ENCODE measurements at regions not wholly inside any gene's neighbourhood (a gene's known extent, or its start where the extent isn't known, plus 50 kb on each side); places are given as distances from the start of the nearest gene placed in this dataset.

DNA sequence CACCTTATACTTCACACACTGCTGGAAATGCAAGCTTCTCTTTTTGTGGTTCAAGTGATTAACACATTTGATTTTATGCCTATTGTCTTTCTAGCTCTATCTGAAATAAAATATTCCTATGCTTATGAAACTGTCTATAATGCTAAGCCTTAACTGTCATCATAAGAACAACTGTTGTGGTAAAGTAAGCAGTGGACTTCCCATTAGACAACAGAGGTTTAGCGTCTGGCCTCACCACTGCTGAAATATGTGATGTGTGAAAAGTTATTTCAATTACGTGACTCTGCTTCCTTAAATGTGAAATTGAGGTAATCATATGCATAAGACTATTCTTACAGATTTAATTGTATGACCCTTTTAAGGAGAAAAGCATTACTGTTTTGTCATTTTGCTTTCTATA lies 140.2 kb upstream of the LYSMD4 start:
- TF ChIP-seq, protein P1, sequence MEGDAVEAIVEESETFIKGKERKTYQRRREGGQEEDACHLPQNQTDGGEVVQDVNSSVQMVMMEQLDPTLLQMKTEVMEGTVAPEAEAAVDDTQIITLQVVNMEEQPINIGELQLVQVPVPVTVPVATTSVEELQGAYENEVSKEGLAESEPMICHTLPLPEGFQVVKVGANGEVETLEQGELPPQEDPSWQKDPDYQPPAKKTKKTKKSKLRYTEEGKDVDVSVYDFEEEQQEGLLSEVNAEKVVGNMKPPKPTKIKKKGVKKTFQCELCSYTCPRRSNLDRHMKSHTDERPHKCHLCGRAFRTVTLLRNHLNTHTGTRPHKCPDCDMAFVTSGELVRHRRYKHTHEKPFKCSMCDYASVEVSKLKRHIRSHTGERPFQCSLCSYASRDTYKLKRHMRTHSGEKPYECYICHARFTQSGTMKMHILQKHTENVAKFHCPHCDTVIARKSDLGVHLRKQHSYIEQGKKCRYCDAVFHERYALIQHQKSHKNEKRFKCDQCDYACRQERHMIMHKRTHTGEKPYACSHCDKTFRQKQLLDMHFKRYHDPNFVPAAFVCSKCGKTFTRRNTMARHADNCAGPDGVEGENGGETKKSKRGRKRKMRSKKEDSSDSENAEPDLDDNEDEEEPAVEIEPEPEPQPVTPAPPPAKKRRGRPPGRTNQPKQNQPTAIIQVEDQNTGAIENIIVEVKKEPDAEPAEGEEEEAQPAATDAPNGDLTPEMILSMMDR (IDR thresholded peaks at IDR 0.05; ENCODE audit: insufficient read depth, missing control alignments) = no peak

DNA sequence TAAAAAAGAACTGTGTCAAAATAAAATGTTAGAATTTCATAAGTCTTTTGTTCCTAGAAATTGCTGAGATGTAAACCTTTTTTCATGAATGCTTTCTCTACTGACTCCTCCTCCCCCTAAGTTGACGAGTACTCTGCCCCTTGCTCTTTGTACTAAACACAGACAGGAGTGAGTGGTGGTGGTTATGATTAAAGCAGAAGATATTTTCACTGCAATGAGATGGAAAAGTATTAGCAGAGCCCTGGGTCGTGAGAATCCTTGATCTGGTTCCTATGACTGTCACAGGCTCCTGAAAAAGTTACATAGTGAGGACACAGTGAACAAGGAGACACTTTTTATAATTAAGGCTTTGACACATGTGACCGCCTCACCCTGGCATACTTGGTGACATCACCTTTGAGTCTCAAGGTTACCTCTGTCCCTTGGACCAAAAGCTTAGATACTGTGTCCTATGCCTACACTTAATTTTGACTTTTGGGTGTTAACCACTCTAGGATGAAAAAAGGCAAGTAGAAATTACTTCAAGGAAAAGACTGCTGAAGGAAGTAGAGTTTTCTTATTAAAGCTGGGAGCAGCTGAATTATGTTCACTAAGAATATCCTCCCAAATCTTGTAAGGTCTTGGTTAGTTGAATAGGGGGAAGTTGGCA lies 130.4 kb upstream of the LYSMD4 start:
- no peak for FAIRE-seq
- DNase-seq (ENCODE audit: insufficient read length, low spot score) = no peak
- TF ChIP-seq, protein P1 (IDR thresholded peaks at IDR 0.05; ENCODE audit: insufficient read depth, missing control alignments) = no peak

More for the DNA sequence above, 140.2 kb upstream of the LYSMD4 start:
- no peak for DNase-seq (ENCODE audit: insufficient read length, low spot score)
- FAIRE-seq = no peak

DNA sequence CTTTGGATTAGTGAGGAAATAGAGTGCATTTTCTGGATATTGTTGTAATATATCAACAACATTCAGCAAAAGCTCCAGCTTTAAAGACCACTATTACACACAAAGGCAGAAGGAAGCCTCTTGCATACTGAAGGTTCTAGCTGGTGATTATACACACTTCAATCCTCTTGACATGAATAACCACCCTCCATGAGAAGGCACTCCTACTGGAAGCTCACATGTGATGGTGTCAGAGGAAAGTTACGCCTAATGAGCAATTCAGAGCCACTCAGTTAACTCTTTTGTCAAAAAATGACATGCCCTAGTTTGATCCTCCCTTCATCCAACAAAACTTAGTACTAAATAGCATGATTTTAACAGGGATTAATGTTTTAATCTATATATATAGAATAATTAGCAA lies 124.6 kb upstream of the LYSMD4 start:
- no peak for FAIRE-seq
- TF ChIP-seq, protein P1 (IDR thresholded peaks at IDR 0.05; ENCODE audit: insufficient read depth, missing control alignments) = no peak
- DNase-seq (ENCODE audit: insufficient read length, low spot score) = no peak

DNA sequence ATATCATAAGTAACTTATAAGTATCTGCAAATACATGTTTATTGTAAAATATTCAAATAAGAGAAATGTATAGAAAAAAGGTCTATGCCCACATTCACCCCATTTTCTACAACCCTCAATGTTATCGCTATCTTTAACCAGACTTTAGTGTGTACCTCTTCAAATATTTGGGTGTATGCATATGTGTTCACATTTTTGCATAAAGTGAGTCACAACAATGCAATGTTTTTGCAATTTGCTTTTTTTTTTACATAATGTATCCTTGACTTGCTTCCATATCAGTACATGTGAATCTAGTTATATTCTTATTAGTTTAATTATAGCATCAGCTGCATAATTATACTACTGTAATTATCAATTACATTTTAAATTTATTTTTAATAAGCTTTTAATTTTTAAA lies 117.3 kb upstream of the LYSMD4 start:
- FAIRE-seq (no peak), DNase-seq (ENCODE audit: insufficient read length, low spot score) (no peak)
- TF ChIP-seq, protein P1 (IDR thresholded peaks at IDR 0.05; ENCODE audit: insufficient read depth, missing control alignments) = no peak

GRCh38 chr15:99845009-99845408 lies 111.8 kb upstream of the LYSMD4 start:
- TF ChIP-seq, protein P1 (IDR thresholded peaks at IDR 0.05; ENCODE audit: insufficient read depth, missing control alignments) = no peak
- no peak for FAIRE-seq
- DNase-seq (ENCODE audit: insufficient read length, low spot score) = no peak

DNA sequence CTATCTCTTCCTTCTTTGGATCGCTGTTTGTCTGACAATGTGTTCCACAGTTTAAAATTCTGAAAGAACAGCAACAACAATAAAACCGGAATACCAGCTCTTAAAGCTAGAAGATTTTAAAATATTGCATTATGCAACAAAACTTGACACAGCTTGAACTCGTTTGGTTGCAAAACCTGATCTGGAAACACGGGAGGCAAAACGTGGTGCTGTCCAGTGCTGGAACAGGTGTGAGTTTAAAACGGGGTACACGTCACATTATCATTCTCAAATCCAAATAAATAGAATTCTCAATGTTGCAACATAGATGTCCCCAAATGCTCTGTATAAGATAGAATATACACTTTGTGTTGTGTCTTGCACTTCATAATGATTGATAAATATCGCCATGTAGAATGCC lies 110.9 kb upstream of the LYSMD4 start:
- TF ChIP-seq, protein P1 (IDR thresholded peaks at IDR 0.05; ENCODE audit: insufficient read depth, missing control alignments) = no peak

DNA sequence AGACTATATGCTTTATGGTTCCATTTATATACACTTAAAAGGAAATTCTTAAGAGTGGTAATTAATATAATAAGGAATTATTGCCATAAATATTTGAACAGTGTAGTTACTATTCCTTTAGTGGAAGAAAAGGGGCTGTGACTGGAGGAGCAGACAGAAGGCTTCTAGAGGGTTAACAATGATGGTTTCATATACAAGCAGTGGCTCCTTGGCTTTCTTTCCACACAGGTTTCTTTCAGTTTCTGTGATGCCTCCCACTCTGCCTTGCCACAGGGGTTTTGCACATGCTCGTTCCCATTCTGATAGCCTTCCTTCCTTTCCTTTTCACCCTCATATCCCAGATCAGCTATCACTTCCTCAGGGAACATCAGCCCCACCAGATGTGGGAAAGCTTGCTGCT lies 108.8 kb upstream of the LYSMD4 start:
- TF ChIP-seq, protein P1 (IDR thresholded peaks at IDR 0.05; ENCODE audit: insufficient read depth, missing control alignments) = no peak
- peak; percentile 32 for FAIRE-seq
- no peak for DNase-seq (ENCODE audit: insufficient read length, low spot score)

More for the DNA sequence above, 110.9 kb upstream of the LYSMD4 start:
- no peak for DNase-seq (ENCODE audit: insufficient read length, low spot score)
- no peak for FAIRE-seq
